GM06990 (cell line): ENCODE measurements at regions not wholly inside any gene's neighbourhood (a gene's known extent, or its start where the extent isn't known, plus 50 kb on each side); places are given as distances from the start of the nearest gene placed in this dataset.

Experiments used
- DNase-seq: peaks from one replicate; pipeline ENCODE4 v3.0.0-alpha.2; 2011; ENCODE audit not compliant: insufficient read length; ENCODE audit errors: extremely low read depth
- H3K27me3 ChIP-seq: replicated peaks from 2 replicates; pipeline ENCODE4 v1.6.0; 2011; ENCODE audit warnings: low read length; ENCODE audit not compliant: control insufficient read depth, insufficient read depth
- H3K36me3 ChIP-seq: 2 replicates; pipeline ENCODE4 v1.5.1; 2011; ENCODE audit warnings: low read length; ENCODE audit not compliant: control insufficient read depth, insufficient read depth
- H3K4me3 ChIP-seq: replicated peaks from 2 replicates; pipeline ENCODE4 v1.5.1; 2011; ENCODE audit warnings: low read depth, mild to moderate bottlenecking, control low read depth, low read length
- TF ChIP-seq, protein P1 (sequence below): IDR thresholded peaks from 2 replicates; pipeline ENCODE4 v1.5.1; 2011; ENCODE audit warnings: low read length, control low read depth, mild to moderate bottlenecking, inconsistent platforms; ENCODE audit not compliant: insufficient read depth, poor library complexity, severe bottlenecking

GRCh38 chr2:41595240-41595639, 452.6 kb upstream of the PKDCC start:
- Histone ChIP-seq H3K4me3 (no peak overlapping the region), H3K36me3 (no peaks in the 10 kb centered on the region), H3K27me3 (no peaks in the 10 kb centered on the region; the same call in 1 of the 2 replicates)
- TF ChIP-seq, protein P1, sequence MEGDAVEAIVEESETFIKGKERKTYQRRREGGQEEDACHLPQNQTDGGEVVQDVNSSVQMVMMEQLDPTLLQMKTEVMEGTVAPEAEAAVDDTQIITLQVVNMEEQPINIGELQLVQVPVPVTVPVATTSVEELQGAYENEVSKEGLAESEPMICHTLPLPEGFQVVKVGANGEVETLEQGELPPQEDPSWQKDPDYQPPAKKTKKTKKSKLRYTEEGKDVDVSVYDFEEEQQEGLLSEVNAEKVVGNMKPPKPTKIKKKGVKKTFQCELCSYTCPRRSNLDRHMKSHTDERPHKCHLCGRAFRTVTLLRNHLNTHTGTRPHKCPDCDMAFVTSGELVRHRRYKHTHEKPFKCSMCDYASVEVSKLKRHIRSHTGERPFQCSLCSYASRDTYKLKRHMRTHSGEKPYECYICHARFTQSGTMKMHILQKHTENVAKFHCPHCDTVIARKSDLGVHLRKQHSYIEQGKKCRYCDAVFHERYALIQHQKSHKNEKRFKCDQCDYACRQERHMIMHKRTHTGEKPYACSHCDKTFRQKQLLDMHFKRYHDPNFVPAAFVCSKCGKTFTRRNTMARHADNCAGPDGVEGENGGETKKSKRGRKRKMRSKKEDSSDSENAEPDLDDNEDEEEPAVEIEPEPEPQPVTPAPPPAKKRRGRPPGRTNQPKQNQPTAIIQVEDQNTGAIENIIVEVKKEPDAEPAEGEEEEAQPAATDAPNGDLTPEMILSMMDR, result no peak
- DNase-seq, result no peak

DNA sequence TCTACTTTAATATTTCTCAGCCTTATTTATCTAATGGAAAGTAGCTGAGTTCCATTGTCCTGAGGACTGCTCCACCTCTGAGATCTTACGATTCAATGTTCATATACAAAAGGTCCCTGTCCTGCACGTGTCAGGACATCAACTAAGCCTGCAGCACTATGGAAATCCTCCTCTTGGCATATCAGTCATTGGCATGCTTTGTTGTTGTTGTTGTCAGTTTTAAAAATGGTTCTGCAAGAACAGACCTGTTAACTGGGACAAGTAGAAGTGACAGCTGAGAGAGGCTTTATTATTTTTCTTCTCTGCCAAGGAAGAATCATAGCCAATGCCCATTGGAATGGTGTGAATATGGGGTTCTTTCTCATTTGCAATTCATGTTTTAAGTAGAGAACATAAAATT, 450.1 kb upstream of the PKDCC start:
- TF ChIP-seq, protein P1, result no peak
- no peak for DNase-seq
- Histone ChIP-seq H3K4me3 (no peak overlapping the region), H3K36me3 (no peaks in the 10 kb centered on the region), H3K27me3 (no peaks in the 10 kb centered on the region; the same call in 1 of the 2 replicates)

GRCh38 chr2:41598161-41598894, 449.5 kb upstream of the PKDCC start:
- H3K4me3 ChIP-seq, result no peak overlapping the region
- no peaks in the 10 kb centered on the region for H3K36me3 ChIP-seq
- no peaks in the 10 kb centered on the region; the same call in 1 of the 2 replicates for H3K27me3 ChIP-seq
- DNase-seq, result no peak
- TF ChIP-seq, protein P1, result no peak

- no peaks in the 10 kb centered on the region for H3K36me3 ChIP-seq
- TF ChIP-seq, protein P1, result no peak
- DNase-seq, result no peak
- no peak overlapping the region for H3K4me3 ChIP-seq
- no peaks in the 10 kb centered on the region for H3K27me3 ChIP-seq
Observed at GRCh38 chr2:41600460-41600859, 447.4 kb upstream of the PKDCC start.

GRCh38 chr2:41602341-41602740, 445.5 kb upstream of the PKDCC start:
- H3K27me3 ChIP-seq, result no peaks in the 10 kb centered on the region
- no peaks in the 10 kb centered on the region for H3K36me3 ChIP-seq
- no peak overlapping the region for H3K4me3 ChIP-seq
- no peak for DNase-seq
- TF ChIP-seq, protein P1, result no peak
